Activated CD4-positive, alpha-beta memory T cell treated with anti-CD3 and anti-CD28 coated beads for 36 hours (primary cell): ENCODE measurements at regions not wholly inside any gene's neighbourhood (a gene's known extent, or its start where the extent isn't known, plus 50 kb on each side); places are given as distances from the start of the nearest gene placed in this dataset.

Experiments
- CTCF ChIA-PET: fragments of 350-600 bp; sonication (Branson Sonifier 250); formaldehyde crosslinking; loops from one replicate; lab custom pipeline; 2021; ENCODE audit warnings: antibody characterized with exemption, inconsistent platforms; lab: Charles Lee
- POLR2A ChIA-PET: fragments of 350-600 bp; sonication (Branson Sonifier 250); formaldehyde crosslinking; loops from one replicate; lab custom pipeline; 2021; ENCODE audit warnings: antibody characterized with exemption; lab: Charles Lee
- DNase-seq: peaks from one replicate; pipeline ENCODE4 v3.0.0-alpha.2; 2020
- H3K27ac Mint-ChIP-seq: one replicate; pipeline ENCODE4 v1.8.0; 2021; ENCODE audit warnings: mixed read lengths
- H3K27me3 Mint-ChIP-seq: one replicate; pipeline ENCODE4 v1.8.0; 2021; ENCODE audit warnings: mixed read lengths
- H3K36me3 Mint-ChIP-seq: one replicate; pipeline ENCODE4 v1.8.0; 2021; ENCODE audit warnings: mixed read lengths
- H3K4me1 Mint-ChIP-seq: one replicate; pipeline ENCODE4 v1.8.0; 2021; ENCODE audit warnings: low read depth, mixed read lengths
- H3K4me3 Mint-ChIP-seq: one replicate; pipeline ENCODE4 v1.8.0; 2021; ENCODE audit warnings: mild to moderate bottlenecking, mixed read lengths
- H3K9me3 Mint-ChIP-seq: one replicate; pipeline ENCODE4 v1.8.0; 2021; ENCODE audit warnings: mixed read lengths
- intact Hi-C: fragments of 100-400 bp; cut with micrococcal nuclease; formaldehyde crosslinking; loops from one replicate; pipeline ENCODE4 v1.15.1; 2023

GRCh38 chr9:7534211-7534935 is 265.2 kb downstream of the DMAC1 start:
- DNase-seq: peak; percentile 23
- Mint-ChIP-seq H3K27me3 (peaks cover 16% of the 10 kb centered on the region), H3K36me3 (no peaks in the 10 kb centered on the region), H3K27ac (peak overlapping the region; percentile 31), H3K4me1 (peaks cover 13% of the 10 kb centered on the region), H3K4me3 (no peak overlapping the region), H3K9me3 (no peaks in the 10 kb centered on the region)
- ChIA-PET POLR2A (interaction anchor here (1.0 kb wide), 1 partner anchor 236 kb away, joined by 3 read pairs; no protein-coding TSS in a partner anchor), CTCF (interaction anchor here (0.9 to 1.9 kb wide), 4 partner anchors 10 to 707 kb away, joined by 3 to 14 read pairs (median 8); no protein-coding TSS in a partner anchor)
- intact Hi-C loops: loop anchor here (1.0 kb wide), 2 partner anchors 128 to 707 kb away; no protein-coding TSS in a partner anchor

- H3K36me3 Mint-ChIP-seq: no peaks in the 10 kb centered on the region
- peak; percentile 54 for DNase-seq
- H3K4me1 Mint-ChIP-seq: peaks cover 13% of the 10 kb centered on the region
- POLR2A ChIA-PET: no interaction called here
- H3K27me3 Mint-ChIP-seq: peaks cover 16% of the 10 kb centered on the region
- H3K4me3 Mint-ChIP-seq: no peak overlapping the region
- H3K27ac Mint-ChIP-seq: peak overlapping the region; percentile 12
- H3K9me3 Mint-ChIP-seq: no peaks in the 10 kb centered on the region
- intact Hi-C loops: loop anchor here (1.0 kb wide), 2 partner anchors 127 to 706 kb away; no protein-coding TSS in a partner anchor
- CTCF ChIA-PET: interaction anchor here (1.1 to 1.9 kb wide), 3 partner anchors 132 to 706 kb away, joined by 3 to 14 read pairs (median 11); no protein-coding TSS in a partner anchor
These were observed 266.0 kb downstream of the DMAC1 start for GRCh38 chr9:7533376-7534090.

GRCh38 chr9:7523426-7524043 is 276.0 kb downstream of the DMAC1 start:
- POLR2A ChIA-PET: no interaction called here
- H3K27me3 Mint-ChIP-seq: peaks cover 2% of the 10 kb centered on the region
- CTCF ChIA-PET: no interaction called here
- no peak overlapping the region for H3K4me3 Mint-ChIP-seq
- no peak overlapping the region for H3K27ac Mint-ChIP-seq
- no peaks in the 10 kb centered on the region for H3K9me3 Mint-ChIP-seq
- H3K4me1 Mint-ChIP-seq: no peaks in the 10 kb centered on the region
- no peaks in the 10 kb centered on the region for H3K36me3 Mint-ChIP-seq
- no peak for DNase-seq
- intact Hi-C loops: no loop called here

GRCh38 chr9:7520396-7520795 is 279.2 kb downstream of the DMAC1 start:
- H3K4me3 Mint-ChIP-seq: no peak overlapping the region
- H3K9me3 Mint-ChIP-seq: no peaks in the 10 kb centered on the region
- intact Hi-C loops: no loop called here
- DNase-seq: no peak
- H3K27me3 Mint-ChIP-seq: peaks cover 2% of the 10 kb centered on the region
- ChIA-PET CTCF (no interaction called here), POLR2A (no interaction called here)
- no peaks in the 10 kb centered on the region for H3K4me1 Mint-ChIP-seq
- H3K36me3 Mint-ChIP-seq: no peaks in the 10 kb centered on the region
- H3K27ac Mint-ChIP-seq: no peak overlapping the region

- POLR2A ChIA-PET: no interaction called here
- H3K36me3 Mint-ChIP-seq: no peaks in the 10 kb centered on the region
- no peak for DNase-seq
- H3K4me3 Mint-ChIP-seq: no peak overlapping the region
- no peaks in the 10 kb centered on the region for H3K27me3 Mint-ChIP-seq
- H3K9me3 Mint-ChIP-seq: no peaks in the 10 kb centered on the region
- CTCF ChIA-PET: no interaction called here
- H3K4me1 Mint-ChIP-seq: no peaks in the 10 kb centered on the region
- intact Hi-C loops: no loop called here
- H3K27ac Mint-ChIP-seq: no peak overlapping the region
These were observed 283.2 kb downstream of the DMAC1 start for GRCh38 chr9:7516376-7516775.

- no peak for DNase-seq
- intact Hi-C loops: no loop called here
- H3K9me3 Mint-ChIP-seq: no peaks in the 10 kb centered on the region
- no peaks in the 10 kb centered on the region for H3K4me1 Mint-ChIP-seq
- no peaks in the 10 kb centered on the region for H3K36me3 Mint-ChIP-seq
- H3K27ac Mint-ChIP-seq: no peak overlapping the region
- H3K4me3 Mint-ChIP-seq: no peak overlapping the region
- POLR2A ChIA-PET: no interaction called here
- CTCF ChIA-PET: no interaction called here
- peaks cover 1% of the 10 kb centered on the region for H3K27me3 Mint-ChIP-seq
These were observed 289.4 kb downstream of the DMAC1 start for GRCh38 chr9:7510199-7510598.

- Mint-ChIP-seq H3K4me1 (no peaks in the 10 kb centered on the region), H3K4me3 (no peak overlapping the region), H3K27ac (no peak overlapping the region), H3K9me3 (no peaks in the 10 kb centered on the region), H3K27me3 (peaks cover 1% of the 10 kb centered on the region), H3K36me3 (no peaks in the 10 kb centered on the region)
- no peak for DNase-seq
- CTCF ChIA-PET: no interaction called here
- intact Hi-C loops: no loop called here
- POLR2A ChIA-PET: no interaction called here
These were observed 289.9 kb downstream of the DMAC1 start for GRCh38 chr9:7509576-7510145.

GRCh38 chr9:7508516-7508915 is 291.1 kb downstream of the DMAC1 start:
- intact Hi-C loops: no loop called here
- no peak for DNase-seq
- no peaks in the 10 kb centered on the region for H3K4me1 Mint-ChIP-seq
- H3K4me3 Mint-ChIP-seq: no peak overlapping the region
- ChIA-PET POLR2A (no interaction called here), CTCF (no interaction called here)
- peaks cover 1% of the 10 kb centered on the region for H3K27me3 Mint-ChIP-seq
- H3K27ac Mint-ChIP-seq: no peak overlapping the region
- H3K9me3 Mint-ChIP-seq: no peaks in the 10 kb centered on the region
- no peaks in the 10 kb centered on the region for H3K36me3 Mint-ChIP-seq

GRCh38 chr9:7507566-7508270 is 291.9 kb downstream of the DMAC1 start:
- Mint-ChIP-seq H3K9me3 (no peaks in the 10 kb centered on the region), H3K36me3 (no peaks in the 10 kb centered on the region), H3K4me3 (no peak overlapping the region), H3K27me3 (peaks cover 1% of the 10 kb centered on the region), H3K27ac (no peak overlapping the region), H3K4me1 (no peaks in the 10 kb centered on the region)
- intact Hi-C loops: no loop called here
- ChIA-PET POLR2A (no interaction called here), CTCF (no interaction called here)
- no peak for DNase-seq

- intact Hi-C loops: no loop called here
- Mint-ChIP-seq H3K9me3 (no peaks in the 10 kb centered on the region), H3K4me1 (no peaks in the 10 kb centered on the region), H3K27ac (no peak overlapping the region), H3K27me3 (peaks cover 1% of the 10 kb centered on the region), H3K36me3 (no peaks in the 10 kb centered on the region), H3K4me3 (no peak overlapping the region)
- DNase-seq: no peak
- ChIA-PET CTCF (no interaction called here), POLR2A (no interaction called here)
These were observed 292.6 kb downstream of the DMAC1 start for GRCh38 chr9:7507026-7507425.

- H3K36me3 Mint-ChIP-seq: no peaks in the 10 kb centered on the region
- no peak for DNase-seq
- ChIA-PET CTCF (no interaction called here), POLR2A (no interaction called here)
- no peaks in the 10 kb centered on the region for H3K9me3 Mint-ChIP-seq
- peaks cover 6% of the 10 kb centered on the region for H3K27me3 Mint-ChIP-seq
- H3K27ac Mint-ChIP-seq: no peak overlapping the region
- H3K4me1 Mint-ChIP-seq: no peaks in the 10 kb centered on the region
- intact Hi-C loops: no loop called here
- H3K4me3 Mint-ChIP-seq: no peak overlapping the region
These were observed 299.1 kb downstream of the DMAC1 start for GRCh38 chr9:7500521-7500920.
